Memory B cell (primary cell): ENCODE measurements at regions not wholly inside any gene's neighbourhood (a gene's known extent, or its start where the extent isn't known, plus 50 kb on each side); places are given as distances from the start of the nearest gene placed in this dataset.
"Not testable (repeated sequence)": the region's sequence is repeated elsewhere in the genome, so short reads cannot be mapped to it uniquely, and the experiment has no call there.

Source experiments
- ATAC-seq: fragments of 150-1000 bp; cut with Tn5 transposase; 2 replicates; pipeline ENCODE4 v1.10.0; 2021; ENCODE audit warnings: low read depth, mild to moderate bottlenecking, moderate library complexity
- DNase-seq, 2 donors: peaks; one replicate each; pipeline ENCODE4 v3.0.0; 2022; ENCODE audit warnings: low spot score in 2 of 2
- H3K27ac Mint-ChIP-seq: one replicate; pipeline ENCODE4 v1.8.0; 2022; ENCODE audit warnings: mild to moderate bottlenecking, moderate library complexity, mixed read lengths
- H3K27me3 Mint-ChIP-seq: one replicate; pipeline ENCODE4 v1.8.0; 2022; ENCODE audit warnings: mixed read lengths
- H3K36me3 Mint-ChIP-seq: one replicate; pipeline ENCODE4 v1.8.0; 2022; ENCODE audit warnings: mild to moderate bottlenecking, mixed read lengths
- H3K4me1 Mint-ChIP-seq: one replicate; pipeline ENCODE4 v1.8.0; 2022; ENCODE audit warnings: mixed read lengths
- H3K4me3 Mint-ChIP-seq: one replicate; pipeline ENCODE4 v1.8.0; 2022; ENCODE audit warnings: mild to moderate bottlenecking, moderate library complexity, mixed read lengths
- H3K9me3 Mint-ChIP-seq: one replicate; pipeline ENCODE4 v1.8.0; 2022; ENCODE audit warnings: mixed read lengths

DNA sequence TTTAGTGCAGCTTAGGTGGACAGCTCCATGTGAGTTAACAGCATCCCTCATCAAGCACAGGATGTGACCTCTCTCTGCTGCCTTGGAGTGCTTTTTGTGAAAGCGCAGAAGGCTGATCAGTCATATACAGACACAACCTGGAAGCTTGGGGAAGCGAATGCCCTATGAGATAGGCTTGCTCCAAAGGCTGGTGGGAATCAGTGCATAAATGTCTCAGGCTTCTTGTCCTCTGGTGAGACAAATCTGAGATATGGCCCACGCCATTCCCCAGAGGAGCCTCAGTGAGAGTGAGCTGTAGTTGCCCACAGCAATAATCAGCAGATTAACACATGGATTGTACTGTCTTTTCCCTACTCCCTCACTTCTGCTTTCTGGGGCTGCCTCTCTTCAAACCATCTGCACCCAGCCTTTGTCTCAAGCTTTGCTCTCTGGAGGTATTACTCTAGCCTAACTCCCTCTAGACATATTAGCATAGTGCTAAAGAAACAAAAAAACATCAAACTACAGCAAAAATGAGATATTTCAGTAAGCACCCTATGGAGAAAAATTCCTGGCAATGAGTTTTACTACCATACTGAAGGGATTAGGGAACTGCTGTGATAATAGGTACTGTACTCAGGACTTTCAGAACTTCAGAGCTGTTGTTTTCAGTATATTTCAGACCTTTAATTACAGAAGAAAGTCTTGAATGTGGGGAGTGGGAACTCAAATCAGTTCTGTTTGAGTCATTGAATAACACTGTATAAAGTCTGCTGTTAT is 113.7 kb downstream of the OXSM start:
- H3K9me3 Mint-ChIP-seq, result no peaks in the 10 kb centered on the region
- no peak for DNase-seq
- H3K36me3 Mint-ChIP-seq, result no peaks in the 10 kb centered on the region
- H3K4me3 Mint-ChIP-seq, result no peak overlapping the region
- H3K27ac Mint-ChIP-seq, result no peak overlapping the region
- H3K27me3 Mint-ChIP-seq, result peaks cover 5% of the 10 kb centered on the region
- ATAC-seq, result no peak
- H3K4me1 Mint-ChIP-seq, result no peaks in the 10 kb centered on the region

DNA sequence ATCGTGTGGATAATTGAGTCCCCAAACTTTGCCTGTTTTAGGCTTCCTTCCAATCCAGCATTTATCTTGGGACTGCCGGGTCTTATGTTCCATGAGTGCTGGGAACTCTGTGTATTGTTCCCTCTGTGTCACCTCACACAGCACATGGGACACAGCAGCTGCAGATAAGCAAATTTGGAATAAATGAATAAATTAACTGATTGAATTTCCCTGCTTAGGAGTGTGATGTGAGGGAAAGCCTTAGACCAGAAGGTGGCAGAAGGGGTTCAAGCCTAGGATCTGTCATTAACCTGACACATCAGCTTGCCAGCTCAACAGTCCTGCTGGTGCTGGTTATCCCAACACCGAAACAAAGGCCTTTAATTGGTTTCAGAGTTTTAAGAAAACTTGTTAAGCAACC is 114.3 kb downstream of the OXSM start:
- Mint-ChIP-seq H3K27me3 (peaks cover 5% of the 10 kb centered on the region), H3K4me1 (no peaks in the 10 kb centered on the region), H3K27ac (no peak overlapping the region), H3K9me3 (no peaks in the 10 kb centered on the region), H3K36me3 (no peaks in the 10 kb centered on the region), H3K4me3 (no peak overlapping the region)
- ATAC-seq (no peak), DNase-seq (no peak)

DNA sequence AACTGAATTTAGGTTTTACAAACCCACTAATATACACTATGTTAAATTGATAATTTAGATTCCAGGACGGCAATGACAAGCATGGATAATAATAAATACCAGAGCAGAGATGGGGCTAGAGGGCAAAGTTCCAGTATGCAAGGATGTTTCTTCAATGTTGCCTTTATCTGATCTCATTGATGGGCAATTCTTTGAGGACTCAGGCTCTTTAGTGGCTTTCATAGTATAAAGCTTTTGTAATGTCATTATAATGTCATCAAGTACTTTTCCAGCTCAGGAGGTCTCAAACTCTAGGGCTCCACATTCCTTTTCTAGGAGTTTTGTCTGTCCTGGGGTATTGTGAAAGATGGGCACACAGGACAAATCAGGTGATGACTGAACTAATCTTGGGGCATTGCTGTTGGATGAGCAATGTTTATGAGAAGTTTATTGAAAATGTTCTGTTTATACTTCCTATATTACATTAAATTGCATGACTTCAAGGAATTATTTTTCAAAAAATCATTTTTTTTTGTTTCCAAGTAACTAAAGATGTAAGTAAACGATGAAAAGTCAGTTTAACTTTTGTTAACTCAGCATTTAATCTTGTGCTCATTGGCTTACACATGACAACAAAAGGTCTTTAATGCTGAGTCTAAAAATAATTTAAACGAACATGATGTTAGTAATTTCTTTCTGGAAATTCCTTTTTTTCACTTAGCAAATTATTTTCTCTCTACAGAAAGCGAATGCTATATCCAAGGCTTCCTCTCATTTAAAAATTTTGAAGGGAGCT is 116.4 kb downstream of the OXSM start:
- H3K27ac Mint-ChIP-seq, result no peak overlapping the region
- H3K36me3 Mint-ChIP-seq, result no peaks in the 10 kb centered on the region
- peaks cover 5% of the 10 kb centered on the region for H3K27me3 Mint-ChIP-seq
- H3K9me3 Mint-ChIP-seq, result no peaks in the 10 kb centered on the region
- no peaks in the 10 kb centered on the region for H3K4me1 Mint-ChIP-seq
- DNase-seq, result no peak
- no peak for ATAC-seq
- H3K4me3 Mint-ChIP-seq, result no peak overlapping the region

DNA sequence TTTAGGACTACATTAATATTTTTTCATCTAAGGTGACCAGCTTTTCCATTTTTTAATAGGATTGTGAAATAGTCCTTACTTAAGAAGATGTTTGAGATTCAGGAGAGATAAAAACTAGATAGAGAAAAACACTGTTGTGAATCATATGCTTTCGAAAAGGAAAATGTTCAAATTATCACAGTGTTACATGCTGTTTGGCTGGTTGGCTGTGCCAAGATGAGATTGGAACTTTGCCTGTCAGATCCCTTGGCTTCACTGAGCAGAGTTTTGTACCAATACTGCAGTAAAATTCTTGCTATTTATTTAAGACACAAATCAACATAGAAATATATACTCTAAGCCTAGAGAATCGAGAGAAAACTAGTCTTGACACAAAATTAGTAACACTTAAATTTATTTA is 117.2 kb downstream of the OXSM start:
- H3K4me1 Mint-ChIP-seq, result no peaks in the 10 kb centered on the region
- H3K27me3 Mint-ChIP-seq, result peaks cover 5% of the 10 kb centered on the region
- H3K4me3 Mint-ChIP-seq, result no peak overlapping the region
- DNase-seq (no peak), ATAC-seq (no peak)
- no peak overlapping the region for H3K27ac Mint-ChIP-seq
- H3K9me3 Mint-ChIP-seq, result no peaks in the 10 kb centered on the region
- no peaks in the 10 kb centered on the region for H3K36me3 Mint-ChIP-seq

DNA sequence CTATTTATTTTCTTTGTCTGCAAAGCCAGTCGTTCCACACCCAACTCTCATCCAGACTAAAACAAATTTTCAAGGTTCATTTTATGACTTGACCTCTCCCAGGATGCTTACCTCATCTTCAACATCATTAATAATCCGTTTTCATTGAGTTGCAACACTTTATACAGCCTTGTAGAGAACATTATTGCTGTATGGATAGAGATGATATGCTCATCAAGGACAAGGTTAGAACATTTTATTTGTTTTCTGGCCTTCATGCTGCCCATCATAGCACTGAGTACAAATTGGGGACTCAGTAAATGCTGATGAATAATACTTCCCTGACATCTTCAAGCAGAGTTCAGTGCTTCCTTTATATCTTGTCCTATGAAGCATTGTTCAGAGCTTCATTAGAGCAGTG is 120.2 kb downstream of the OXSM start:
- DNase-seq (no peak), ATAC-seq (no peak)
- Mint-ChIP-seq H3K36me3 (no peaks in the 10 kb centered on the region), H3K4me1 (no peaks in the 10 kb centered on the region), H3K27me3 (no peaks in the 10 kb centered on the region), H3K27ac (no peak overlapping the region), H3K4me3 (no peak overlapping the region), H3K9me3 (no peaks in the 10 kb centered on the region)

DNA sequence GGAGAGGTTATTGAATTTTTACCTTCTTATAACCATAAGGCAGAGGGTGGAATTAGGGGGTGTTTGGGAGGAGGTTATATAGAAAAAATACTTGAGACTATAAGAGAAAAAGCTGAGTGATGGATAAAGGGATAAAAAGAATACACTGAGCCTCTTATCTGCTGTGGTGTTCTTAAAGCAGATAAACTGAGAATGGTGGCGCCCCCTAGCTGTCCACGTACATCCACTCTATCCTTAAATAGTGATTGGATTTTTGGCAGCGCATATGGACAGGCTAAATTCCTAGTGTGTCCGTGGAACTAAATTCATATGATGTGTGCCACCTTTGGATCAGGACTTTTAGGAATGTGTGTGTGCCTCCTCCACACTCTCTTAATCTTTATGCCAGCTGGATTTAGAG is 121.1 kb downstream of the OXSM start:
- Mint-ChIP-seq H3K4me3 (no peak overlapping the region), H3K9me3 (no peaks in the 10 kb centered on the region)

DNA sequence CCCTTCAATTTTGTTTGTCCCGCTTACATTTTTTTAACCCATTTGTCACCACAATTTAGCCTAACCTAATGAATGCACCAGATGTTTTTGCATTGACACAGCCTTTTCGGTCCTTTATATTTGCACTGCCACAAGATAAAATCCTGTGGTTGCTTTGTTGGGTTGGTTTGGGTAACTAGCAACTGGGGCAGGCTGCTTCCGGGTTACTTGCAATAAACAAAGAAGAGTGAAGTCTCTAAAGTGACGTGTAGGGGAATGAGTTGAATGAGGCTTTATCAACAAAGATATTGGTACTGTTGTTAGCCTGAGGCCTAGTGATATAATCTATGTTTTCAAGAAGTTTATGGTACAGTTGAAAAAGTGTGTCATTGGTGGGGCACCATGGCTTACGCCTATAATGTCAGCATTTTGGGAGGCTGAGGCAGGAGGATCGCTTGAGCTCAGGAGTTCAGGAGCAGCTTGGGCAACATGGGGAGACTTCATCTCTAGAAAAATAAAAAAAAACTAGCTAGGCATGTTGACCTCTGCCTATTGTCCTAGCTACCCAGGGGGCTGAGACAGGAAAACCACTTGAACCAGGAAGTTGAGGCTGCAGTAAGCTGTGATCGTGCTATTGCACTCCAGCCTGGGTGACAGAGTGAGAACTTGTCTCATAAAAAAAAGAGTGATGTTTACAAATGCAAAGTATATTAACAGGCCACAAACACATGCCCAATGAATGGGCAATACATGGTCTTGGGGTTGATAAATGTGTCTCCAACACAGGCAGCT is 121.8 kb downstream of the OXSM start:
- Mint-ChIP-seq H3K36me3 (no peaks in the 10 kb centered on the region), H3K9me3 (no peaks in the 10 kb centered on the region), H3K27me3 (no peaks in the 10 kb centered on the region), H3K4me3 (no peak overlapping the region), H3K4me1 (no peaks in the 10 kb centered on the region), H3K27ac (no peak overlapping the region)
- no peak for ATAC-seq
- no peak for DNase-seq

More for the DNA sequence above, 121.1 kb downstream of the OXSM start:
- DNase-seq (peak in 1 of 2 donors; percentile 1), ATAC-seq (no peak)
- Mint-ChIP-seq H3K4me1 (no peaks in the 10 kb centered on the region), H3K27ac (no peak overlapping the region), H3K27me3 (no peaks in the 10 kb centered on the region), H3K36me3 (no peaks in the 10 kb centered on the region)

DNA sequence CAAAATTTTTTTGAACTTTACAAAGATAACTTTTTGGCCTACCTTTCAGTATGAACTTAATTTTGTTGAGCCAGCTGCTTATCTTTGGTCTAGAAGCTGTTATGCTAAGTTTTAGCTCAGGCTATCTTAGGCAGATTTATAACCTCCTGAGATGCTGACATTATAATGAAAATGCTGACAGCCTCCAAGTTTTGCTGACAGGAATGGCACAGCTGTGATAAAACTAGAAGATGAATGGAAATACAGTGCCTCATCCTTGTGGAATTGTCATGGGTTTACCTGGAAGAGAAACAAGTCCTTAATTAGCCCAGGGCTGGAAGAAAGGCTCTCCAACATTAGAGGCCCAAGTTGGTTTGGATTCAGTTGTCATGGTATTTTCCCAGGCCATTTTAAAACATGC is 123.3 kb downstream of the OXSM start:
- no peaks in the 10 kb centered on the region for H3K36me3 Mint-ChIP-seq
- H3K4me1 Mint-ChIP-seq, result no peaks in the 10 kb centered on the region
- H3K27ac Mint-ChIP-seq, result no peak overlapping the region
- no peaks in the 10 kb centered on the region for H3K9me3 Mint-ChIP-seq
- peaks cover 3% of the 10 kb centered on the region for H3K27me3 Mint-ChIP-seq
- ATAC-seq, result no peak
- no peak for DNase-seq
- no peak overlapping the region for H3K4me3 Mint-ChIP-seq

DNA sequence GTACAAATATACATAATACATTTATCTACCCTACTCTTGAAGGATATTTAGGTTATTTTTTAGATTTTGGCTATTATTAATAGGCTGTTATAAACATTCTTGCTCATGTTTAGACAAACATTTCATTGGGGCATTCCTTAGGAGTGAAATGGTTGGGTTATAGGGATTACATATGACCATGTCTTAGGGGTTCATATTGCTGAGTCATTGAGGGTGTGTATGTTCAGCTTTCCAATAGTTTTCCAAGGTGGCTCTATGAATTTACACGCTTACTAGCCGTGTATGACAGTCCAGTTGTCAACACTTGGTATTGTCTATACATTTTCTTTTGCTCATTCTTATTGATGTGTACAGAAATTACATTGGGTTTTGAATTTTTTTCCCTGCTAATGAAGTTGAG is 125.8 kb downstream of the OXSM start:
- ATAC-seq, result no peak
- Mint-ChIP-seq H3K36me3 (no peaks in the 10 kb centered on the region), H3K9me3 (no peaks in the 10 kb centered on the region), H3K4me1 (no peaks in the 10 kb centered on the region), H3K4me3 (no peak overlapping the region), H3K27me3 (peaks cover 5% of the 10 kb centered on the region), H3K27ac (no peak overlapping the region)
- DNase-seq, result no peak

DNA sequence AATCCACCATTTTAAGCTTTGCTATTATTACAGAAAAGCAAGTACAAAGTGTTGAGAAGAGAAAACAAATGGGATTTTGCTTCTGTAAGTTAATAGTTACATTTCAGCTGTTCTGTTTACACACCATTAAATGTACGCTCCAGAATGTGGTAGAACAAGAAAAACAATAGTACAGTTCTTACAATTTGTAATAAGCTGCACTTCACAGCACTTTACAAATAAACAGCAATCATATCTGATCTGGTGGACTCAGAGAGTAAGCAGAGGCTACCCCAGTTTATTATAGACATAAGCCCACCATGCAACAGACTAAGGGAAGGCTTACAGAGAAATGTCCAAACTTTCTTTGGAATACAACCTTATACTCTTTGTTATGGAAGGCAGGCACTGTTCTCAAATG is 126.4 kb downstream of the OXSM start:
- Mint-ChIP-seq H3K27me3 (peaks cover 5% of the 10 kb centered on the region), H3K4me3 (no peak overlapping the region), H3K27ac (no peak overlapping the region), H3K36me3 (no peaks in the 10 kb centered on the region), H3K9me3 (no peaks in the 10 kb centered on the region), H3K4me1 (no peaks in the 10 kb centered on the region)
- DNase-seq, result no peak
- ATAC-seq, result no peak

DNA sequence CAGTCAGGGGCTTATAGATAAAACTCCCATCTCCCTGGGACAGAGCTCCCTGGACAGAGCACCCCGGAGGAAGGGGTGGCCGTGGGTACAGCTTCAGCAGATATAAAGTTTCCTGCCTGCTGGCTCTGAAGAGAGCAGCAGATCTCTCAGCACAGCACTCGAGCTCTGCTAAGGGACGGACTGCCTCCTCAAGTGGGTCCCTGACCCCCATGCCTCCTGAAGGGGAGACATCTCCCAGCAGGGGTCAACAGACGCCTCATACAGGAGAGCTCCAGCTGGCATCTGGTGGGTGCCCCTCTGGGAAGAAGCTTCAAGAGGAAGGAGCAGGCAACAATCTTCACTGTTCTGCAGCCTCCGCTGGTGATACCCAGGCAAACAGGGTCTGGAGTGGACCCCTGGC is 142.1 kb downstream of the OXSM start:
- not testable (repeated sequence) for H3K27ac Mint-ChIP-seq, ATAC-seq, DNase-seq, H3K4me3 Mint-ChIP-seq, H3K27me3 Mint-ChIP-seq, H3K4me1 Mint-ChIP-seq, H3K36me3 Mint-ChIP-seq, H3K9me3 Mint-ChIP-seq

DNA sequence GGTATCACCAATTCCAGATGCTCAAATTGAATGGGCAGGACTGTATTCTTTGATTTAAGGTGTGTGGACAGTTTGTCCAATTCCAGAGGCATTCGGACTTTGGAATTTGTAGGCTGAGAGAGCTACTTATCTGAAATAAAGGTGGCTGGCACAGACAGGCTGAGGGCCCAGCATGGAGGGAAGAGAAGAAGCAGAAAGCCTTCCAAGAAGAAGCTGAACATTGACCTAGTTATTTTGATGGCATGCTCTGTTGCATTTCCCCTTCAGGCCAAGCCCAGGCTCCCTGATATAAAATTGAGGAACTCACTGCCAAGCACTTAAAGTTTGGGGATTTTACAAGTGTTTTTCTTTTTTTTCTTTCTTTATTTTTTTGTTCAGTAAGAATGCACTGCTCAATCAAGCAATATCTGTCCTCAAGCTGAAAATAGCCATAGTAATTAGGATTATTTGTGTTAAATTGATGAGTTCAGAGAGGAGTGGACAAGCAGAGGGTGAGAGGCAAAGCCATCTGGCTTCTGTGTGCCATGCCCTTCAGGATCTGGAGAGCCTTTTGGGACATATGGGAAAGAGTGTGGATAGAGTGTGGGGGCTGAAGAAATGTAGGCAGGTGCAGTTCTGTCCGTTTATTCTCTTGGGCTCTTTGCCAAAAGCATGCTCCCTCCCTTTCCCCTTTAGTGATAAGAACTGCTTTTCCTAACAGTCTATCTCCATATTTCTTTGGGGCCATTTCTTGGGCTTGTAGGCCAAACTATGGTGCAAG is 148.9 kb downstream of the OXSM start:
- ATAC-seq, result no peak
- no peaks in the 10 kb centered on the region for H3K36me3 Mint-ChIP-seq
- no peak overlapping the region for H3K4me3 Mint-ChIP-seq
- no peak for DNase-seq
- peaks cover 6% of the 10 kb centered on the region for H3K9me3 Mint-ChIP-seq
- no peaks in the 10 kb centered on the region for H3K4me1 Mint-ChIP-seq
- peaks cover under 1% of the 10 kb centered on the region for H3K27me3 Mint-ChIP-seq
- H3K27ac Mint-ChIP-seq, result no peak overlapping the region

DNA sequence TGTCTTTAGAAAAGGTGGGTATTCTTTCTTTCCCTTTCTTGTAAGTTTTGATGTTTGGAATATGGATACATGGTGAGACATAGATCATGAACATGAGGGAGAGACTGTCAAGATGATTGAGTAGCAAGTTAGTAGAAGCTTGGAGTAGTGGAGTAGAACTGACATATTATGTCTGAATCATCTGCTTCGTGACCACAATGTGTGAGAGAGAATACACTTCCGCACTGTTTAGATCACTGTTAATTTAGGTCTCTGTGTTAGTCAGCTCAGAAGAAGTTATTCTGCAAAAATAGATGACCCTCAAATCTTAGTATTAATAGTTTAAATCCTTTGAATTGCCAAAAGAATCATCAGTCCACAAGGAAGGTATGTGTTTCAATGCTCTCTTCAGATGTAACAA is 151.0 kb downstream of the OXSM start:
- H3K27ac Mint-ChIP-seq, result no peak overlapping the region
- H3K36me3 Mint-ChIP-seq, result no peaks in the 10 kb centered on the region
- no peak for ATAC-seq
- DNase-seq, result no peak
- peaks cover 2% of the 10 kb centered on the region for H3K27me3 Mint-ChIP-seq
- peaks cover 1% of the 10 kb centered on the region for H3K9me3 Mint-ChIP-seq
- H3K4me3 Mint-ChIP-seq, result no peak overlapping the region
- H3K4me1 Mint-ChIP-seq, result no peaks in the 10 kb centered on the region

DNA sequence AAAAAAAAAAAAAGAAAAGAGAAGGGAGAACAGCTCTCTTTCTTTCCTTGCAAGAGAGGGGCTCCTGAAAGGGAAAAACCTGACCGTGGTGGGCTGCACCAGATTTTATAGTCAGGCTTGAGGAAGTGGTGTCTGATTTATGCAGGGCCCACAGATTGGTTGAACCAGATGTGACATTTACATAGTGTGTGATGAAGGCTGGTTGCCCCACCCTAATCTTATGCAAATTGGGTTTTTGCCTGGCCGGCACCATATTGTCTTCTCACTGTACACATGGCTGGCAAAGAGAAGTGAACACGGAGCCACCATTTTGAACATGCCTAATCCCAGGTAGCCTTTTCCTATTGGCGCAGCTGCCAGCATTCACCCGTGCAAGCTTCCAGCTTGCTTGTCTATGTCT is 154.4 kb downstream of the OXSM start:
- Mint-ChIP-seq H3K27ac (no peak overlapping the region), H3K4me3 (no peak overlapping the region), H3K36me3 (no peaks in the 10 kb centered on the region), H3K4me1 (no peaks in the 10 kb centered on the region), H3K9me3 (peaks cover 1% of the 10 kb centered on the region), H3K27me3 (peaks cover 2% of the 10 kb centered on the region)
- DNase-seq (no peak), ATAC-seq (no peak)
